Stomach (tissue), 8 donors: ENCODE measurements at regions not wholly inside any gene's neighbourhood (a gene's known extent, or its start where the extent isn't known, plus 50 kb on each side); places are given as distances from the start of the nearest gene placed in this dataset.
A peak's percentile ranks its signal among the peaks of the same experiment; 100 is the strongest.

ENCODE experiments used
- DNase-seq, 2 donors: peaks; one replicate each; pipeline versions ENCODE4 v3.0.0 to v3.0.0-alpha.2; 2013 to 2019
- H3K27ac ChIP-seq, 5 donors: fragments of 200-600 bp in 4 of 5; sonication (generic) in 4 of 5; one replicate each; pipeline ENCODE4 v1.5.1; 2013 to 2019; ENCODE audit warnings: mild to moderate bottlenecking in 1 of 5, moderate library complexity in 1 of 5
- H3K27me3 ChIP-seq, 3 donors: fragments of 200-600 bp; sonication (generic); one replicate each; pipeline ENCODE4 v1.5.1; 2017 to 2019; ENCODE audit warnings: mixed run types in 1 of 3
- H3K36me3 ChIP-seq, 4 donors: fragments of 200-600 bp; sonication (generic); 1 replicate in 3 of 4; 2 replicates in 1 of 4; pipeline ENCODE4 v1.5.1; 2016 to 2019
- H3K4me1 ChIP-seq, 4 donors: fragments of 200-600 bp; sonication (generic); one replicate each; pipeline ENCODE4 v1.5.1; 2016 to 2019
- H3K4me3 ChIP-seq, 4 donors: fragments of 200-600 bp; sonication (generic) in 3 of 4; one replicate each; pipeline ENCODE4 v1.5.1; 2016 to 2019; ENCODE audit warnings: mild to moderate bottlenecking in 1 of 4
- H3K9me3 ChIP-seq, 4 donors: fragments of 200-600 bp; sonication (generic); one replicate each; pipeline ENCODE4 v1.5.1; 2016 to 2019
- CTCF ChIP-seq, 7 experiments: fragments of 450-650 bp in 4 of 7; fragments of 200-600 bp in 3 of 7; sonication (generic) in 3 of 7; IDR thresholded peaks; one replicate each; pipeline ENCODE4 v1.5.1; 2016 to 2019; ENCODE audit warnings: antibody characterized with exemption in 7 of 7, control low read depth in 2 of 7, mild to moderate bottlenecking in 1 of 7
- EP300 ChIP-seq: sonication (generic); formaldehyde crosslinking; IDR thresholded peaks from one replicate; pipeline ENCODE4 v1.6.1; 2017; ENCODE audit warnings: antibody characterized with exemption
- POLR2A ChIP-seq, 4 donors: fragments of 450-650 bp; IDR thresholded peaks; one replicate each; pipeline ENCODE4 v1.6.1; 2016; ENCODE audit warnings: antibody characterized with exemption in 4 of 4, control low read depth in 2 of 4, mild to moderate bottlenecking in 1 of 4, moderate library complexity in 1 of 4
- POLR2AphosphoS5 ChIP-seq, 3 donors: sonication (generic); formaldehyde crosslinking; IDR thresholded peaks; one replicate each; pipeline ENCODE4 v1.6.1; 2016; ENCODE audit warnings: antibody characterized with exemption in 3 of 3
- WGBS, 5 donors: extraction: QIAGEN DNeasy Blood & Tissue Kit in 3 of 5; methylation state at CpG; one replicate each; pipeline versions ENCODE4 v1.1.5 to v1.1.7; 2013 to 2018; 5-methylcytosine and 5-hydroxymethylcytosine counted together
- intact Hi-C: fragments of 100-400 bp; cut with DNase I; formaldehyde crosslinking; loops from one replicate; pipeline ENCODE4 v1.15.1; 2023; ENCODE audit warnings: low total_unique reads
- donor health status: healthy with polysubstance abuse.
- donor health status: Bipolar disorder and iron deficiency.
- donor health status: healthy.

GRCh38 chr12:58169826-58170225, 228.5 kb downstream of the ATP23 start:
- Histone ChIP-seq H3K4me1 (peaks cover 0 to 19% (median 8%) of the 10 kb centered on the region in 4 donors), H3K27ac (no peak overlapping the region), H3K27me3 (no peaks in the 10 kb centered on the region), H3K4me3 (no peak overlapping the region), H3K36me3 (no peaks in the 10 kb centered on the region), H3K9me3 (no peaks in the 10 kb centered on the region)
- DNase-seq: no peak
- TF ChIP-seq POLR2AphosphoS5 (IDR thresholded peaks at IDR 0.05) (no peak), CTCF (IDR thresholded peaks at IDR 0.05) (no peak), EP300 (no peak), POLR2A (IDR thresholded peaks at IDR 0.05) (no peak)
- intact Hi-C loops: no loop called here
- 67 to 86% (median 77%) methylated on average over 2 of the region's 2 CpGs for WGBS, 5 donors

DNA sequence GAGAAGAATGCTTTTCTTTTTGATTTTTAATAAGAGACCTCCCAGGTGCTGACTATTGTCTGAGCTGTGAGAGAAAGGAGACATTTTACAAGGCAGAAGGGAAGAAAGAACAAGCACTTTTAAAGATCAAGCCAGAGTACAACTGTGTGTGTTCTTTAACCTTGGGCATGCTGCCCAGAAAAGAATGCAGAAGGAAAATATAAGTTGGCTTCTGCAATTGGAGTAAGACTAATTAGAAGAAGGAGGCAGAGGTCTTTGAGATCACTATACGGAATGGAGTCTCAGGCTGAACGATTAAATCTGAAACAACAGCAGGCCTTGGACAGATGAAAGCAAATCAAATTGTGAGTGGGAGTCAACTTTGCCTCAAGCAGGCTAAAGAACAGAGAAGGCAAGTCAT, 230.5 kb downstream of the ATP23 start:
- Histone ChIP-seq H3K27ac (peak overlapping the region in 1 of 5 donors; percentile 2), H3K4me3 (no peak overlapping the region), H3K4me1 (peaks cover 0 to 12% (median 7%) of the 10 kb centered on the region in 4 donors), H3K27me3 (no peaks in the 10 kb centered on the region), H3K9me3 (no peaks in the 10 kb centered on the region), H3K36me3 (no peaks in the 10 kb centered on the region)
- intact Hi-C loops: no loop called here
- DNase-seq: peak; percentile 27 to 67
- TF ChIP-seq POLR2A (IDR thresholded peaks at IDR 0.05): no peak
- TF ChIP-seq EP300: no peak
- 8 to 30% (median 10%) methylated on average over 2 of the region's 2 CpGs for WGBS, 5 donors

- no peak for DNase-seq
- intact Hi-C loops: no loop called here
- H3K36me3 ChIP-seq: no peaks in the 10 kb centered on the region
- H3K4me3 ChIP-seq: no peak overlapping the region
- H3K27me3 ChIP-seq: no peaks in the 10 kb centered on the region
- no peak overlapping the region for H3K27ac ChIP-seq
- TF ChIP-seq CTCF (IDR thresholded peaks at IDR 0.05): no peak
- no peak for TF ChIP-seq POLR2AphosphoS5 (IDR thresholded peaks at IDR 0.05)
- H3K9me3 ChIP-seq: no peaks in the 10 kb centered on the region
- 91 to 95% (median 94%) methylated on average over 21 of the region's 21 CpGs for WGBS, 5 donors
- peaks cover 0 to 12% (median 7%) of the 10 kb centered on the region in 4 donors for H3K4me1 ChIP-seq
Measured at GRCh38 chr12:58172433-58173073, 231.2 kb downstream of the ATP23 start.

GRCh38 chr12:58174316-58174715, 232.9 kb downstream of the ATP23 start:
- Histone ChIP-seq H3K27me3 (no peaks in the 10 kb centered on the region), H3K4me1 (peaks cover 0 to 12% (median 7%) of the 10 kb centered on the region in 4 donors), H3K27ac (no peak overlapping the region), H3K36me3 (no peaks in the 10 kb centered on the region), H3K4me3 (no peak overlapping the region), H3K9me3 (no peaks in the 10 kb centered on the region)
- TF ChIP-seq CTCF (IDR thresholded peaks at IDR 0.05) (no peak), EP300 (no peak)
- DNase-seq: no peak
- WGBS, 5 donors: 75 to 84% (median 79%) methylated on average over 2 of the region's 2 CpGs
- intact Hi-C loops: no loop called here

GRCh38 chr12:58176296-58176869, 235.0 kb downstream of the ATP23 start:
- peaks cover 0 to 11% (median 6%) of the 10 kb centered on the region in 4 donors for H3K4me1 ChIP-seq
- H3K27ac ChIP-seq: no peak overlapping the region
- intact Hi-C loops: no loop called here
- DNase-seq: peak; percentile 35 to 36
- H3K4me3 ChIP-seq: no peak overlapping the region
- WGBS, 5 donors: 33 to 51% (median 46%) methylated on average over 7 of the region's 7 CpGs
- TF ChIP-seq POLR2AphosphoS5 (IDR thresholded peaks at IDR 0.05) (no peak), CTCF (IDR thresholded peaks at IDR 0.05) (peak in 3 of 7 experiments; percentile 17 to 31 (median 31)), EP300 (no peak)
- H3K36me3 ChIP-seq: no peaks in the 10 kb centered on the region
- no peaks in the 10 kb centered on the region for H3K9me3 ChIP-seq
- H3K27me3 ChIP-seq: no peaks in the 10 kb centered on the region
